HepG2 (cell line): ENCODE measurements at regions not wholly inside any gene's neighbourhood (a gene's known extent, or its start where the extent isn't known, plus 50 kb on each side); places are given as distances from the start of the nearest gene placed in this dataset.

Experiments used
- ATAC-seq: fragments of 200-7000 bp; cut with Tn5 transposase; 3 replicates; pipeline ENCODE4 v1.9.1; 2020; ENCODE audit warnings: mild to moderate bottlenecking, moderate library complexity
- BruUV-seq: library from RNA; stranded (reverse); fragments of 400-500 nt; replicated peaks from 2 replicates; lab custom pipeline; 2021; lab: Mats Ljungman, UMichigan
- CTCF ChIA-PET: fragments of 300-600 bp; formaldehyde crosslinking; extraction: SDS; loops from one replicate; lab custom pipeline; 2021; ENCODE audit warnings: low total read pairs, inconsistent platforms, low intra/inter-chr PET ratio; lab: Yijun Ruan, JAX
- POLR2A ChIA-PET: fragments of 350-600 bp; sonication (Branson Sonifier 250); formaldehyde crosslinking; loops from one replicate; lab custom pipeline; 2020; ENCODE audit warnings: antibody characterized with exemption, inconsistent platforms; lab: Yijun Ruan, JAX
- DNase-seq: peaks from one replicate; pipeline ENCODE4 v3.0.0-alpha.2; 2015; ENCODE audit warnings: low spot score
- FAIRE-seq: peaks from 3 replicates; lab custom pipeline; 2011; peaks lifted over from hg19 to GRCh38; lab: Jason Lieb, UNC
- H2AFZ ChIP-seq: one replicate; pipeline ENCODE4 v1.6.1; 2011; ENCODE audit warnings: low read length, inconsistent platforms
- H3K27ac ChIP-seq: fragments of 300-600 bp; 3 replicates; pipeline ENCODE4 v1.8.0; 2011; ENCODE audit warnings: mixed run types, mild to moderate bottlenecking, mixed read lengths, low read length, inconsistent platforms; ENCODE audit not compliant: insufficient read depth; ENCODE audit errors: extremely low read length
- H3K27me3 ChIP-seq, 2 experiments: fragments of 200-600 bp in 1 of 2; 2 replicates in 1 of 2; 3 replicates in 1 of 2; pipeline versions ENCODE4 v1.6.0 to v1.8.0; 2011; ENCODE audit warnings: low read length in 2 of 2, mild to moderate bottlenecking in 2 of 2, moderate library complexity in 2 of 2, inconsistent platforms in 1 of 2; ENCODE audit not compliant: insufficient read depth in 2 of 2, control insufficient read depth in 1 of 2
- H3K36me3 ChIP-seq, 2 experiments: fragments of 200-600 bp in 1 of 2; replicated peaks in 1 of 2; 2 replicates in 1 of 2; 3 replicates in 1 of 2; pipeline versions ENCODE4 v1.5.1 to v1.8.0; 2011; ENCODE audit warnings: low read length in 2 of 2, inconsistent platforms in 1 of 2; ENCODE audit not compliant: insufficient read depth in 2 of 2, control insufficient read depth in 1 of 2
- H3K4me1 ChIP-seq: 2 replicates; pipeline ENCODE4 v1.5.1; 2012; ENCODE audit warnings: low read length, inconsistent platforms; ENCODE audit not compliant: insufficient read depth
- H3K4me2 ChIP-seq: 2 replicates; pipeline ENCODE4 v1.6.0; 2011; ENCODE audit warnings: low read depth, low read length, inconsistent platforms
- H3K4me3 ChIP-seq, 3 experiments: fragments of 200-600 bp in 1 of 3; sonication (generic), shearing (Covaris generic) in 1 of 3; replicated peaks in 1 of 3; 2 replicates each; pipeline ENCODE4 v1.5.1; 2011 to 2016; ENCODE audit warnings: low read length in 3 of 3, inconsistent platforms in 2 of 3, low read depth in 2 of 3, mild to moderate bottlenecking in 2 of 3, control low read depth in 1 of 3, mixed read lengths in 1 of 3; ENCODE audit not compliant: insufficient read depth in 1 of 3
- H3K79me2 ChIP-seq: one replicate; pipeline ENCODE4 v1.6.1; 2011; ENCODE audit warnings: low read length, inconsistent platforms; ENCODE audit not compliant: insufficient read depth
- H3K9ac ChIP-seq: 2 replicates; pipeline ENCODE4 v1.6.0; 2011; ENCODE audit warnings: mild to moderate bottlenecking, low read depth, low read length, inconsistent platforms; ENCODE audit not compliant: insufficient read depth
- H3K9me3 ChIP-seq: 2 replicates; pipeline ENCODE4 v1.5.1; 2012; ENCODE audit warnings: mild to moderate bottlenecking, low read length
- H4K20me1 ChIP-seq: 2 replicates; pipeline ENCODE4 v1.6.0; 2011; ENCODE audit warnings: inconsistent platforms, mild to moderate bottlenecking, low read length, moderate library complexity; ENCODE audit not compliant: insufficient read depth
- ADNP ChIP-seq: sonication (generic); formaldehyde crosslinking; IDR thresholded peaks from 2 replicates; pipeline ENCODE4 v1.4.0; 2020; ENCODE audit warnings: missing genetic modification reagents
- DDIT3 ChIP-seq: sonication (generic); formaldehyde crosslinking; IDR thresholded peaks from 2 replicates; pipeline ENCODE4 v1.4.0; 2020; ENCODE audit warnings: mild to moderate bottlenecking, missing genetic modification reagents
- EZH2 ChIP-seq: conservative IDR thresholded peaks from 2 replicates; pipeline ENCODE4 v1.6.1; 2012; ENCODE audit warnings: mild to moderate bottlenecking, low read depth, low read length, moderate library complexity
- HMG20A ChIP-seq: IDR thresholded peaks from 2 replicates; pipeline ENCODE4 v1.6.1; 2016; ENCODE audit warnings: borderline replicate concordance
- HMGXB3 ChIP-seq: sonication (generic); formaldehyde crosslinking; IDR thresholded peaks from 2 replicates; pipeline ENCODE4 v1.4.0; 2020; ENCODE audit warnings: missing genetic modification reagents, borderline replicate concordance
- HMGXB4 ChIP-seq, 2 experiments: sonication (generic) in 1 of 2; formaldehyde crosslinking in 1 of 2; IDR thresholded peaks; 2 replicates each; pipeline versions ENCODE4 v1.4.0 to v1.6.1; 2018 to 2020; ENCODE audit warnings: missing genetic modification reagents in 2 of 2, borderline replicate concordance in 1 of 2, low read depth in 1 of 2, mild to moderate bottlenecking in 1 of 2, missing biosample characterization in 1 of 2
- NR2F6 ChIP-seq, 2 experiments: IDR thresholded peaks; 2 replicates each; pipeline ENCODE4 v1.6.1; 2016; ENCODE audit warnings: antibody characterized with exemption in 1 of 2, mild to moderate bottlenecking in 1 of 2
- PITX1 ChIP-seq: sonication (generic); formaldehyde crosslinking; IDR thresholded peaks from 2 replicates; pipeline ENCODE4 v1.5.1; 2020; ENCODE audit warnings: mild to moderate bottlenecking, missing genetic modification reagents
- ZNF354B ChIP-seq: sonication (generic); formaldehyde crosslinking; IDR thresholded peaks from 2 replicates; pipeline ENCODE4 v1.8.0; 2022; ENCODE audit warnings: mild to moderate bottlenecking, missing genetic modification reagents
- ZNF749 ChIP-seq: sonication (generic); formaldehyde crosslinking; IDR thresholded peaks from 2 replicates; pipeline ENCODE4 v1.8.0; 2022; ENCODE audit warnings: mild to moderate bottlenecking, missing genetic modification reagents, moderate library complexity, borderline replicate concordance
- ZNF761 ChIP-seq: sonication (generic); formaldehyde crosslinking; conservative IDR thresholded peaks from 2 replicates; pipeline ENCODE4 v1.4.0; 2020; ENCODE audit warnings: mild to moderate bottlenecking, missing genetic modification reagents
- WGBS: methylation state at CpG from one replicate; pipeline ENCODE4 v1.1.6; 2017; ENCODE audit warnings: low lambda C conversion rate; 5-methylcytosine and 5-hydroxymethylcytosine counted together
- in situ Hi-C: cut with HindIII; loops from 2 replicates; pipeline ENCODE4 v1.10.0; 2017; ENCODE audit warnings: low pct_unique_long_range_greater_than_20kb; ENCODE audit not compliant: extremely low pct_ligation_motif_present
- intact Hi-C: fragments of 100-400 bp; cut with micrococcal nuclease; formaldehyde crosslinking; loops from one replicate; pipeline ENCODE4 v1.10.0; 2022; ENCODE audit not compliant: unreplicated experiment
- TF ChIP-seq, protein P1 (sequence below): sonication (generic); formaldehyde crosslinking; conservative IDR thresholded peaks from 2 replicates; pipeline ENCODE4 v1.4.0; 2020; ENCODE audit warnings: missing genetic modification reagents

GRCh38 chr1:116461723-116462122 is 88.7 kb downstream of the ATP1A1 start (continued):
- TF ChIP-seq HMGXB4 (CRISPR knock-in tag; IDR thresholded peaks at IDR 0.05; ENCODE audit: borderline replicate concordance in 1 of 2, low read depth in 1 of 2) (no peak), ZNF354B (CRISPR knock-in tag) (no peak), ZNF761 (CRISPR knock-in tag) (no peak)

GRCh38 chr1:116462722-116463121 is 89.7 kb downstream of the ATP1A1 start:
- in situ Hi-C loops (loop anchor here (5.0 kb wide), 1 partner anchor 40 kb away; no protein-coding TSS in a partner anchor), intact Hi-C loops (no loop called here)
- H3K4me1 ChIP-seq = peaks cover 50% of the 10 kb centered on the region
- H3K9me3 ChIP-seq = no peaks in the 10 kb centered on the region
- FAIRE-seq (no peak), DNase-seq (no peak), ATAC-seq (no peak)
- H3K4me2 ChIP-seq = no peak overlapping the region
- no peaks in the 10 kb centered on the region for H4K20me1 ChIP-seq
- ChIA-PET POLR2A (interaction anchor here (0.7 to 1.3 kb wide), 2 partner anchors 13 to 42 kb away, joined by 3 read pairs; no protein-coding TSS in a partner anchor), CTCF (no interaction called here)
- H3K27me3 ChIP-seq = no peaks in the 10 kb centered on the region; a peak in 1 of 5 replicates
- no peak overlapping the region for H2AFZ ChIP-seq
- TF ChIP-seq ADNP (CRISPR knock-in tag) (no peak), PITX1 (CRISPR knock-in tag) (no peak), HMG20A (CRISPR knock-in tag) (no peak), EZH2 (no peak), ZNF749 (CRISPR knock-in tag) (no peak), HMGXB3 (CRISPR knock-in tag) (no peak), NR2F6 (IDR thresholded peaks at IDR 0.05) (no peak), NR2F6 (CRISPR knock-in tag; IDR thresholded peaks at IDR 0.05) (no peak), DDIT3 (CRISPR knock-in tag) (no peak)
- TF ChIP-seq, protein P1, sequence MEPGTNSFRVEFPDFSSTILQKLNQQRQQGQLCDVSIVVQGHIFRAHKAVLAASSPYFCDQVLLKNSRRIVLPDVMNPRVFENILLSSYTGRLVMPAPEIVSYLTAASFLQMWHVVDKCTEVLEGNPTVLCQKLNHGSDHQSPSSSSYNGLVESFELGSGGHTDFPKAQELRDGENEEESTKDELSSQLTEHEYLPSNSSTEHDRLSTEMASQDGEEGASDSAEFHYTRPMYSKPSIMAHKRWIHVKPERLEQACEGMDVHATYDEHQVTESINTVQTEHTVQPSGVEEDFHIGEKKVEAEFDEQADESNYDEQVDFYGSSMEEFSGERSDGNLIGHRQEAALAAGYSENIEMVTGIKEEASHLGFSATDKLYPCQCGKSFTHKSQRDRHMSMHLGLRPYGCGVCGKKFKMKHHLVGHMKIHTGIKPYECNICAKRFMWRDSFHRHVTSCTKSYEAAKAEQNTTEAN = no peak
- WGBS = 96% methylated on average over 4 of the region's 4 CpGs
- no peaks in the 10 kb centered on the region for H3K36me3 ChIP-seq
- no peak overlapping the region for H3K4me3 ChIP-seq
- H3K9ac ChIP-seq = no peak overlapping the region
- H3K79me2 ChIP-seq = peaks cover 17% of the 10 kb centered on the region
- no peak overlapping the region for H3K27ac ChIP-seq
- BruUV-seq = no TSS peak
